NCI-H2081 (cell line): ENCODE measurements at regions not wholly inside any gene's neighbourhood (a gene's known extent, or its start where the extent isn't known, plus 50 kb on each side); places are given as distances from the start of the nearest gene placed in this dataset.

Experiments used
- DNase-seq, 2 experiments: peaks; one replicate each; lab custom pipeline; 2025; lab: John Stamatoyannopoulos, UW

GRCh38 chr18:40810372-40810771 is 1144.7 kb upstream of the PIK3C3 start:
- no peak for DNase-seq

DNA sequence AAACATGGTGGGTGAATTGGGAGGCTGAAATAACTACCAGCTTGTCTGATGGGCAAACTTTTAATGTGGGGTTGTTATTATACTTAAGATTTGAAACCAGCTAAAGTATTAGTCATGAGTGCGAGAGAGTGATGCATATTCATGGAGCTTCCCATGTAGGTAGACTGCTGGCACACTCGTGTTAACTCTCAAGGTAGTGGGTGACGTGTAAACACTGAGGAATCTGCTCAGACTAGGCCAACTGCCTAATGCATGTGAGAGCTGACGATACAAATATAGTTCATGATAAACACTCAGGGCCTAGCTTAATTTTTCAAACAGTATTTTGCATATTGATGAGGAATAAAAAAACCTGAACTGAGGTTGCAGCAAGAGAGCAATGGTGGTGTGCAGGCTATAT is 1165.7 kb upstream of the PIK3C3 start:
- no peak for DNase-seq

GRCh38 chr18:40782453-40783130 is 1172.4 kb upstream of the PIK3C3 start:
- DNase-seq, result no peak

GRCh38 chr18:40769786-40770185 is 1185.2 kb upstream of the PIK3C3 start:
- no peak for DNase-seq

DNA sequence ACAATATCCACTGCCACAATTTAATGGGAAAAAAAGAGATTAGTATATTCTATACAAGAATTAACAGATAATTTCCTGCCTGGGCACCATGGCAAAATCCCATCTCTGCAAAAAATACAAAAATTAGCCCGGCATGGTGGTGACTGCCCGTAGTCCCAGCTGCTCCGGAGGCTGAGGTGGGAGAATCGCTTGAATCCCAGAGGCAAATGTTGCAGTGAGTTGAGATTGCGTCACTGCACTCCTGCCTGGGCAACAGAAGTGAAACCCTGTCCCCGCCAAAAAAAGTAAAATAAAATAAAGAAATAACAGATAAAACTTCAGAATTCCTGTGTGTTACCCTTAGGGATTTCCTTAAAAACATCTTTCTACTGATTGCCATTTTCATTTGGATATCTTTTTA is 1194.8 kb upstream of the PIK3C3 start:
- DNase-seq, result no peak

GRCh38 chr18:40754477-40754876 is 1200.6 kb upstream of the PIK3C3 start:
- no peak for DNase-seq

- no peak for DNase-seq
Observed at GRCh38 chr18:40752316-40752715, 1202.7 kb upstream of the PIK3C3 start.

DNA sequence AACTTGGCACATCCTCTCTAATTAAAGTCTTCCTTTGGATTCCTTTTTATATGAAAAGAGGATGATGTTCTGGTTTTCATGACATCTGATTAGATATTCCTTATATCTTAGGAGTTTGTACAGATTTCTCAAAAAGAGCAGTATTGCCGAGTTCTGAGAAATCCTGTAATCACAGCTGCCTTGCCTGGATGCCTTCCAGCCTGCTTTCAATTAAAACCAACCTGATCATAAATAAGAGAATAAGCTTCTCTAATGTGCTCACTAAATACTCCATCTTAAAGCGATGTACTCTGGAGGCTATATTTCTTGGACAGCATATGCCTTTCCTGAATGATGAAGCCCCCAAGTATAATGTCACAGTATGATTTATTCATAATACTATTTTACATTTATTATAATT is 1203.8 kb upstream of the PIK3C3 start:
- DNase-seq, result no peak

GRCh38 chr18:40739029-40739428 is 1216.0 kb upstream of the PIK3C3 start:
- no peak for DNase-seq

DNA sequence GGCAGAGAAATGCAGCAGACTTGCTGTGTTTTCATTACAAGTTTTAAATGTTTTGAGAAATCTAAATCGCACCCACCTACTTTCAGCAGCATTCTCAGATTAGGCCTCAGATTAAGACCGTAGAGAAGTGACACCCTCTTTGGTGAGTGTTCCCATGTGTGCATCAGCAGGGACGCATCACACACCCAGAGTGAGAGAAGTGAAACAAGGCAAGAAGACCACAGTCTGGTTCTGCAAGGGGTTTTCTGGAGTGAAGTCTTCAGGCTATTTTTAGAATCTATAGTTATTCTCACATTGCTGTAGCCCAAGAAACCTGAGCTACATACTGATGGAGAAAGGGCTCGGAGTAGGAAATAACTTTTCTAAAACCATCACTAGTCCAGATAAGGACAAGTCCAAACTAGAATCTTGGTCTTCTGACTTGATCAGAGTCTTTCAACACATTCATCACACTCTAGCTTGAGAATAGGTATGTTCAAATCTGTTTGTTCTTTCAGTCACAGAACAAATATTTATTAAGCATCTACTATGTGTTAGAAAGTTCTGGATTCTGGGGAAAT is 1216.6 kb upstream of the PIK3C3 start:
- DNase-seq, result no peak

GRCh38 chr18:40708726-40709125 is 1246.3 kb upstream of the PIK3C3 start:
- no peak for DNase-seq

GRCh38 chr18:40707797-40708196 is 1247.2 kb upstream of the PIK3C3 start:
- DNase-seq, result no peak

- DNase-seq, result no peak
Observed at GRCh38 chr18:40698129-40698528, 1256.9 kb upstream of the PIK3C3 start.

DNA sequence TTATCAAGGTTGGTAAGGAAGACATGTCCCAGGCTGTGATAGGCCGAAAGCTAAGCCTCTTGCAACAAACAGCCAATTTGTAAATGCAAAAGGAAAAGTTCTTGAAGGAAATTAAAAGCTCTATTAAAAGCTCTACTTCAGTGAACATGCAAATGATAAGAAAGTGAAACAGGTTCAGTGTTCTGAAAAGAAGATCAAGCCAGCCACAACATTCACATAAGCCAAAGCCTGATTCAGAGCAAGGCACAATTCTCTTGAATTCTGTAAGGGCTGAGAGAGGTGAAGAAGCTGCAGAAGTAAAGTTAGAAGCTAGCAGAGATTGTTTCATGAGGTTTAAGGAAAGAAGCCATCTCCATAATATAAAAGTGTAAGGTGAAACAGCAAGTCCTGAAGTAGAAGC is 1259.5 kb upstream of the PIK3C3 start:
- DNase-seq, result no peak

DNA sequence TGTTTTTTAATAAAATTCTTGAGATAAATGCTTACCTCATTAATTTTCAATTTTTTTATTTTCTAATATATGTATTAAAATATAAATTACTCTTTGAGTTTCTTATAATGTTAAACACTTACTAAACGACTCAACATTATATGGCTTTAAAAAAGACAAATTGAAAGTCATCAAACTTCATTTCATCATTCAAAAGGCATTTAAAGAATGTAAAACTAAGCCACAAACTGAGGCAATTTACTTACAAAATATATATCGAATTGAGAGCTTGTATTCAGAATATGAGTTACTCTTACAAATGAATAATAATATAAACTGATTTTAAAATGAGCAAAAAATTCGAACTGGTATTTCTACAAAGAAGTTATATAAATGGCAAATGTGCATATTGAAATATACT is 1262.2 kb upstream of the PIK3C3 start:
- DNase-seq, result no peak

- DNase-seq, result no peak
Observed at GRCh38 chr18:40690062-40690461, 1265.0 kb upstream of the PIK3C3 start.

GRCh38 chr18:40687399-40687798 is 1267.6 kb upstream of the PIK3C3 start:
- DNase-seq, result no peak

DNA sequence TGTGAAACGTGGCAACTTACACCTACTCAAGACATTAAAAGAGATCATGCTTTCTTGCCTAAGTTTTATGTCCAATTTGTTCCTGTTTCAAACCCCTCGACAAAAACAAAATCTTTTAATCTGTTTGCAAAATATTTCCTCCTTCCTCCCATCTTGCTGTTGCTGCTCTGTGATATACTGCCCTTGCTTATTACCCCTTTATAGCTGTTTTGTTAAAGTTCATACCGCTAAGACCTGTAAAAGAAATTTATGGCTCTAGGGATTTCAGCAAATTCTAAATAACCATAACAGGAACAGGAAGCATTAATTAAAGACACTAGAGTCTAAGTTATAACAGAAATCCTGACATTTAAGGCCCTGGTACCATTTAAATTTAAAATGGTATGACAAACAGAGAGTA is 1268.2 kb upstream of the PIK3C3 start:
- no peak for DNase-seq

GRCh38 chr18:40685219-40685618 is 1269.8 kb upstream of the PIK3C3 start:
- DNase-seq, result no peak

- no peak for DNase-seq
Observed at GRCh38 chr18:40678318-40678717, 1276.7 kb upstream of the PIK3C3 start.

DNA sequence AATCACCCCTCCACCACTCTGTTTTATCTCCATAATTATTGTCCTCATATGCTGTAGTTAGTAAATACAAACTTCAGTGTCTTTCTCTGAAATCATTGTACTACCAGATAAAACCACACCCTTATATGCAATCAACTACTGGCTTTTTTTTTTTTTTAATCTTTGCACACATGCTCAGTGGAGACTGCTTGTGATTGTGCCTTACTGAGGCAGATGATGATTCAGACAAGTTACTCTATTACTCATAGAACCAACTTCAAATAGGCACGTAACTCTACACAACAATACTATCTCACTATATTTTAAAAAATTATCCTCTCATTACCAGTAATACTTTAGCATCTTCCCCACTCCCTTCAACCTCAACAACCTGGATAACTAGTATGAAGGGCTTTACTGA is 1278.4 kb upstream of the PIK3C3 start:
- no peak for DNase-seq

GRCh38 chr18:40673150-40673549 is 1281.9 kb upstream of the PIK3C3 start:
- no peak for DNase-seq

GRCh38 chr18:40672590-40672989 is 1282.4 kb upstream of the PIK3C3 start:
- DNase-seq, result no peak

DNA sequence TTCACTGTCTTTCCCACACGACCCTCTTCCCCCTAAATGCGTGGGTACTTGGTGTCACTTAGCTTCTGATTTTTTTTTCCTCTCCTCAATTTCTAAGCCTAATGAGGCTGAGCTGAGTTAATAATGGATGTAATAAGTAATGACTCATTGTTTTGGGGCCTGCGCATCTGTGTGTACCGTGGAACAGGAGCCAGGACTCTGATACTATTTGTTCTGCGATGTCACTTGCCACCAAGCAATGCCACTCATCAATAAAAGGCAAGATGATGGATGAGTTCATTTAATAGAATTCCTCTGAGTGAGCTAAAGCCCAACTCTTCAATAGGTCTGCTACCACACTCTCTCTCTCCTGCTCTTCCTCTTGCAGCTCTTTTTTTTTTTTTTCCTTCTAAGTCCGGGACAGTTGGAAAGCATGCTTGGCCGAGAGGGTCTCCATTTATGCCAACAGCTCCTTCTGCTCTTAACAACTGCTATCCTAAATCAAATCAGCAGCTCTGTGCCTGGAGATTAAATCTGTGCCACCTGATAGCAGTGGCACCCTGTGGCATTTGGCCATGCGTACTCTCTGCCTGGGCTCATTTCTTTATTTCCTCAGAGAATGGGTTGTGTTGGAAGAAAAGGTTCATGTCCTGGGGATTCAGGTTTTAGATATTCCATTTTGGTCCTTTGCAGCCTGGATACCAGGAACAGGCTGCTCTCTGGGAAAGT is 1284.2 kb upstream of the PIK3C3 start:
- no peak for DNase-seq
